OCI-LY3 (cell line): ENCODE measurements at regions not wholly inside any gene's neighbourhood (a gene's known extent, or its start where the extent isn't known, plus 50 kb on each side); places are given as distances from the start of the nearest gene placed in this dataset.

Source experiments
- H2AFZ ChIP-seq: fragments of 200-600, 300-600 bp; shearing (Covaris generic); 2 replicates; pipeline ENCODE4 v1.6.0; 2014; ENCODE audit warnings: antibody characterized with exemption, low read depth, low read length
- H3K27ac ChIP-seq: fragments of 200-600, 300-600 bp; sonication (generic); 2 replicates; pipeline ENCODE4 v1.5.1; 2014; ENCODE audit warnings: mild to moderate bottlenecking, low read length, moderate library complexity, mixed read lengths
- H3K27me3 ChIP-seq: fragments of 200-600, 300-600 bp; sonication (generic); 2 replicates; pipeline ENCODE4 v1.6.1; 2014; ENCODE audit warnings: low read depth, low read length, mixed read lengths
- H3K36me3 ChIP-seq: fragments of 200-600, 300-600 bp; sonication (generic); replicated peaks from 2 replicates; pipeline ENCODE3; 2014; ENCODE audit warnings: low read depth, low read length, mixed read lengths
- H3K4me1 ChIP-seq: fragments of 300-600, 200-600 bp; sonication (generic); 2 replicates; pipeline ENCODE4 v1.6.1; 2014; ENCODE audit warnings: low read length, mixed read lengths
- H3K4me2 ChIP-seq: fragments of 200-600, 300-600 bp; sonication (generic); 2 replicates; pipeline ENCODE4 v1.6.1; 2014; ENCODE audit warnings: low read length, mixed read lengths
- H3K4me3 ChIP-seq: fragments of 300-600, 200-600 bp; sonication (generic); 2 replicates; pipeline ENCODE4 v1.5.1; 2014; ENCODE audit warnings: antibody characterized with exemption, mild to moderate bottlenecking, low read length, moderate library complexity
- H3K79me2 ChIP-seq: fragments of 300-600, 200-600 bp; shearing (Covaris generic); 2 replicates; pipeline ENCODE4 v1.6.1; 2014; ENCODE audit warnings: mild to moderate bottlenecking, low read length, mixed read lengths
- H3K9ac ChIP-seq: fragments of 300-600, 200-600 bp; shearing (Covaris generic); 2 replicates; pipeline ENCODE4 v1.6.0; 2014; ENCODE audit warnings: mild to moderate bottlenecking, low read length, moderate library complexity
- H3K9me3 ChIP-seq: fragments of 200-600, 300-600 bp; shearing (Covaris generic); 2 replicates; pipeline ENCODE4 v1.6.1; 2014; ENCODE audit warnings: low read length, mixed read lengths; ENCODE audit not compliant: insufficient read depth
- H4K20me1 ChIP-seq: fragments of 200-600, 300-600 bp; sonication (generic); 2 replicates; pipeline ENCODE4 v1.6.1; 2016; ENCODE audit warnings: low read length, mixed read lengths; ENCODE audit not compliant: insufficient read depth
- CTCF ChIP-seq: fragments of 200-600, 300-600 bp; sonication (generic); IDR thresholded peaks from 2 replicates; pipeline ENCODE4 v1.5.1; 2014; ENCODE audit warnings: antibody characterized with exemption, low read length, low read depth
- EZH2phosphoT487 ChIP-seq: fragments of 200-600 bp; shearing (Covaris generic); IDR thresholded peaks from 2 replicates; pipeline ENCODE4 v1.6.1; 2018; ENCODE audit warnings: antibody characterized with exemption, mixed run types, low read depth

- Histone ChIP-seq H3K9ac (no peak overlapping the region), H3K27me3 (no peaks in the 10 kb centered on the region), H3K9me3 (no peaks in the 10 kb centered on the region), H3K4me3 (no peak overlapping the region), H2AFZ (no peak overlapping the region), H3K4me1 (no peaks in the 10 kb centered on the region), H3K36me3 (no peaks in the 10 kb centered on the region), H4K20me1 (no peaks in the 10 kb centered on the region), H3K27ac (no peak overlapping the region), H3K4me2 (no peak overlapping the region), H3K79me2 (no peaks in the 10 kb centered on the region)
- no peak for TF ChIP-seq CTCF
- TF ChIP-seq EZH2phosphoT487, result no peak
Measured at GRCh38 chr13:111397202-111397880, 76.9 kb downstream of the TEX29 start.

- no peak overlapping the region for H2AFZ ChIP-seq
- no peaks in the 10 kb centered on the region for H3K27me3 ChIP-seq
- no peaks in the 10 kb centered on the region for H3K4me1 ChIP-seq
- no peak overlapping the region for H3K4me3 ChIP-seq
- no peaks in the 10 kb centered on the region for H3K79me2 ChIP-seq
- no peak overlapping the region for H3K4me2 ChIP-seq
- TF ChIP-seq CTCF (no peak), EZH2phosphoT487 (no peak)
- H4K20me1 ChIP-seq, result no peaks in the 10 kb centered on the region
- no peak overlapping the region for H3K27ac ChIP-seq
- no peaks in the 10 kb centered on the region for H3K36me3 ChIP-seq
- H3K9me3 ChIP-seq, result no peaks in the 10 kb centered on the region
- H3K9ac ChIP-seq, result no peak overlapping the region
Measured at GRCh38 chr13:111398196-111398595, 77.8 kb downstream of the TEX29 start.

GRCh38 chr13:111398715-111399299, 78.4 kb downstream of the TEX29 start:
- Histone ChIP-seq H3K4me3 (no peak overlapping the region), H3K36me3 (no peaks in the 10 kb centered on the region), H3K27ac (no peak overlapping the region), H3K4me1 (no peaks in the 10 kb centered on the region), H3K4me2 (no peak overlapping the region), H3K27me3 (no peaks in the 10 kb centered on the region), H2AFZ (no peak overlapping the region), H3K9ac (no peak overlapping the region), H3K9me3 (no peaks in the 10 kb centered on the region), H4K20me1 (no peaks in the 10 kb centered on the region), H3K79me2 (no peaks in the 10 kb centered on the region)
- no peak for TF ChIP-seq CTCF
- TF ChIP-seq EZH2phosphoT487, result no peak

GRCh38 chr13:111399334-111399733, 78.9 kb downstream of the TEX29 start:
- TF ChIP-seq CTCF, result no peak
- no peak for TF ChIP-seq EZH2phosphoT487
- Histone ChIP-seq H3K9me3 (no peaks in the 10 kb centered on the region), H3K4me1 (no peaks in the 10 kb centered on the region), H3K9ac (no peak overlapping the region), H3K27me3 (no peaks in the 10 kb centered on the region), H3K79me2 (no peaks in the 10 kb centered on the region), H3K4me2 (no peak overlapping the region), H2AFZ (no peak overlapping the region), H4K20me1 (no peaks in the 10 kb centered on the region), H3K27ac (no peak overlapping the region), H3K36me3 (no peaks in the 10 kb centered on the region), H3K4me3 (no peak overlapping the region)
